Right lobe of liver (tissue), 6 donors: ENCODE measurements at regions not wholly inside any gene's neighbourhood (a gene's known extent, or its start where the extent isn't known, plus 50 kb on each side); places are given as distances from the start of the nearest gene placed in this dataset.
"Not testable (repeated sequence)": the region's sequence is repeated elsewhere in the genome, so short reads cannot be mapped to it uniquely, and the experiment has no call there.

Source experiments
- ATAC-seq, 4 donors: fragments of 200-7000 bp; cut with Tn5 transposase; one replicate each; pipeline ENCODE4 v1.9.1; 2020; ENCODE audit warnings: mild to moderate bottlenecking in 4 of 4, moderate library complexity in 4 of 4
- DNase-seq, 3 donors: peaks; one replicate each; pipeline ENCODE4 v3.0.0-alpha.2; 2020
- H3K27ac ChIP-seq, 3 donors: fragments of 200-600 bp; one replicate each; pipeline ENCODE4 v1.8.0; 2022
- H3K27me3 ChIP-seq, 2 donors: fragments of 200-600 bp; one replicate each; pipeline ENCODE4 v1.8.0; 2022
- H3K36me3 ChIP-seq, 4 donors: fragments of 200-600 bp; sonication (generic) in 1 of 4; one replicate each; pipeline versions ENCODE4 v1.5.1 to v1.8.0; 2017 to 2022; ENCODE audit warnings: control low read depth in 1 of 4
- H3K4me1 ChIP-seq, 4 donors: fragments of 200-600 bp; sonication (generic) in 1 of 4; one replicate each; pipeline versions ENCODE4 v1.5.1 to v1.8.0; 2017 to 2022; ENCODE audit warnings: control low read depth in 1 of 4
- H3K4me3 ChIP-seq, 3 donors: fragments of 200-600 bp; one replicate each; pipeline ENCODE4 v1.8.0; 2022
- H3K9me3 ChIP-seq, 4 donors: fragments of 200-600 bp; sonication (generic) in 1 of 4; one replicate each; pipeline versions ENCODE4 v1.5.1 to v1.8.0; 2017 to 2022; ENCODE audit warnings: control low read depth in 1 of 4
- POLR2A ChIP-seq: fragments of 450-650 bp; IDR thresholded peaks from one replicate; pipeline ENCODE4 v1.6.1; 2017; ENCODE audit warnings: antibody characterized with exemption, mild to moderate bottlenecking
- WGBS: methylation state at CpG from one replicate; pipeline ENCODE4 v1.1.6; 2018; ENCODE audit warnings: low coverage, low lambda C conversion rate; ENCODE audit not compliant: insufficient coverage; ENCODE audit errors: missing lambda C conversion rate; 5-methylcytosine and 5-hydroxymethylcytosine counted together
- intact Hi-C, 2 donors: fragments of 100-400 bp; cut with DNase I; formaldehyde crosslinking; loops; one replicate each; pipeline versions ENCODE4 v1.11.2 to v1.14.1; 2022
- TF ChIP-seq, protein P1 (sequence below), 4 donors: fragments of 200-600 bp in 3 of 4; fragments of 450-650 bp in 1 of 4; IDR thresholded peaks; one replicate each; pipeline versions ENCODE4 v1.5.1 to v1.8.0; 2016 to 2022; ENCODE audit warnings: antibody characterized with exemption in 4 of 4, mild to moderate bottlenecking in 2 of 4
- donor health status: DM: no; HTN: yes; CAD: no.
- donor health status: DM: no; HTN: no; CAD: no.
- donor health status: DM: no; HTN: no; CAD: no.
- donor health status: DM: no; HTN: yes; CAD: no.
- donor health status: DM: no; HTN: yes; CAD: no.

DNA sequence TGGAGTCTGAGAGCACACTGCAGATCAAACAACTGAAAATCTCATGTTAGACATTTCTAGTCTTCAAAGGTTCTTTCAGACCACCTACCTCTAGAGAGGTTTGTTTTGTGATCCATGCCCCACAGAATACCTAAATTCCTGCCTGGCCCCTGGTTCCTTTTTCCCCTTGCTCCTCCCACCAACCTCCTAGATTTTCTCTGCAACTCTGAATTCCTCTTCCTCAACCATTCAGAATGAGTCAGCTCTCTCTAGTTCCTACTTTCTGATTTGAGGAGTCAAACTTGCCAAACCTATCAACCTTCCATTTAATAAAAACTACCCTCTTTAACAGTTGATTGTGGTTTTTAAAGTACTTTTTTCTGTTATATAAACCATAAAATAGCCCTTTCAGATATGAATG is 83.2 kb upstream of the ZNF462 start:
- no peak for TF ChIP-seq POLR2A
- TF ChIP-seq, protein P1, sequence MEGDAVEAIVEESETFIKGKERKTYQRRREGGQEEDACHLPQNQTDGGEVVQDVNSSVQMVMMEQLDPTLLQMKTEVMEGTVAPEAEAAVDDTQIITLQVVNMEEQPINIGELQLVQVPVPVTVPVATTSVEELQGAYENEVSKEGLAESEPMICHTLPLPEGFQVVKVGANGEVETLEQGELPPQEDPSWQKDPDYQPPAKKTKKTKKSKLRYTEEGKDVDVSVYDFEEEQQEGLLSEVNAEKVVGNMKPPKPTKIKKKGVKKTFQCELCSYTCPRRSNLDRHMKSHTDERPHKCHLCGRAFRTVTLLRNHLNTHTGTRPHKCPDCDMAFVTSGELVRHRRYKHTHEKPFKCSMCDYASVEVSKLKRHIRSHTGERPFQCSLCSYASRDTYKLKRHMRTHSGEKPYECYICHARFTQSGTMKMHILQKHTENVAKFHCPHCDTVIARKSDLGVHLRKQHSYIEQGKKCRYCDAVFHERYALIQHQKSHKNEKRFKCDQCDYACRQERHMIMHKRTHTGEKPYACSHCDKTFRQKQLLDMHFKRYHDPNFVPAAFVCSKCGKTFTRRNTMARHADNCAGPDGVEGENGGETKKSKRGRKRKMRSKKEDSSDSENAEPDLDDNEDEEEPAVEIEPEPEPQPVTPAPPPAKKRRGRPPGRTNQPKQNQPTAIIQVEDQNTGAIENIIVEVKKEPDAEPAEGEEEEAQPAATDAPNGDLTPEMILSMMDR (IDR thresholded peaks at IDR 0.05): no peak
- Histone ChIP-seq H3K4me3 (no peak overlapping the region), H3K27me3 (no peaks in the 10 kb centered on the region), H3K9me3 (no peaks in the 10 kb centered on the region), H3K4me1 (no peaks in the 10 kb centered on the region), H3K27ac (no peak overlapping the region), H3K36me3 (no peaks in the 10 kb centered on the region)
- intact Hi-C loops: no loop called here
- no peak for ATAC-seq
- DNase-seq: no peak

DNA sequence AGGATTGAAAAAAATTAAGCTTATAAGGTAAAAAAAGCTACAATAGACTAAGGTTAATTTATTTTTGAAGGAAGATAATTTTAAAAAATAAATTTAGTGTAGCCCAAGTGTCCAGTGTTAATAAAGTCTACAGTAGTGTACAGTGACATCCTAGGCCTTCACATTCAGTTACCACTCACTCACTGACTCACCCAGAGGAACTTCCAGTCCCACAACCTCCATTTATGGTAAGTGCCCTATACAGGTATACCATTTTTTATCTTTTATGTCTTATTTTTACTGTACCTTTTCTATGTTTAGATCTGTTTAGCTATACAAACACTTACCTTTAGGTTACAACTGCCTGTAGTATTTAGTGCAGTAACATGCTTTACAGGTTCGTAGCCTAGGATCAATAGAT is 79.8 kb upstream of the ZNF462 start:
- DNase-seq (no peak), ATAC-seq (no peak)
- Histone ChIP-seq H3K27me3 (no peaks in the 10 kb centered on the region), H3K36me3 (no peaks in the 10 kb centered on the region), H3K4me1 (no peaks in the 10 kb centered on the region), H3K27ac (no peak overlapping the region), H3K4me3 (no peak overlapping the region), H3K9me3 (no peaks in the 10 kb centered on the region)
- intact Hi-C loops: no loop called here
- TF ChIP-seq, protein P1 (IDR thresholded peaks at IDR 0.05): no peak
- WGBS: 94% methylated on average over 1 of the region's 1 CpG

DNA sequence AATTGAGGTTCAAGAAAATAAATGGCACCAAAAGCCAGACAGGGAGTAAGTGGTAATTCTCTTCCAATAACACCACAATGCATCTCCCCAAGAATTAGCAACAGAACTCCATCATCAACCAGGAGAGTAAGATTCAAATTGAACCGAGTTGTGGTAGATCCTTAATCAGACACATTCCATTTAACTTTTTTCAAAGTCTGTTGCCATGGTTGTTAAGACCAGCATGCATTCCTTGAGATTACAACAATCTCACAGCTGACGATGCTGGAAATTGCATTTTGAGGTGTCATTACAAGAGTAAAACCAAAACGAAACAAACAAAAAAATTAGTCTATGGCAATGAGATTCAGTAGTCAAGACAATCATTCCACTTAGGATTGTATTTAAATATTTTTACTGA is 78.9 kb upstream of the ZNF462 start:
- no peaks in the 10 kb centered on the region for H3K4me1 ChIP-seq
- no peak overlapping the region for H3K4me3 ChIP-seq
- no peak for ATAC-seq
- no peaks in the 10 kb centered on the region for H3K9me3 ChIP-seq
- 60% methylated on average over 3 of the region's 3 CpGs for WGBS
- DNase-seq: no peak
- H3K36me3 ChIP-seq: no peaks in the 10 kb centered on the region
- intact Hi-C loops: no loop called here
- H3K27ac ChIP-seq: no peak overlapping the region
- H3K27me3 ChIP-seq: no peaks in the 10 kb centered on the region
- no peak for TF ChIP-seq POLR2A
- TF ChIP-seq, protein P1 (IDR thresholded peaks at IDR 0.05): no peak

DNA sequence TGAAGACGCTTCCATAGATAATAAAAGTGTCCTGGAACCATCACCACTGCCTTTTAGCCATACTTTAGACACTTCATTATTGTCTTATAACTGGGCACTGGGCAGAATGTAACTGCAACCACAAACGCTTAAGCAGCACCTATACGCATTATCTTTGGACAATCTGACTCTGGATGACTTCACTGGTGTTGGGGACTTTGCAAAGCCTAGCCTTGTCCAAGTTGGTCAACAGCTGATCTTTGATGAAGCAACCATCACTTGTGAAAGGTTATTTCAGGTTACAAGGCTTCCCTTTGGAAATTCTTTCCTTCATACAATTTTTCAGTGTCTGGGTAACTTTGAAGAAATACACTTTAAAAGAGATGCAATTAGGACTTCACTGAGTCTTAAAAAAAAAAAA is 77.8 kb upstream of the ZNF462 start:
- Histone ChIP-seq H3K27me3 (no peaks in the 10 kb centered on the region), H3K4me1 (no peaks in the 10 kb centered on the region), H3K27ac (no peak overlapping the region), H3K36me3 (no peaks in the 10 kb centered on the region), H3K9me3 (no peaks in the 10 kb centered on the region), H3K4me3 (no peak overlapping the region)
- TF ChIP-seq, protein P1 (IDR thresholded peaks at IDR 0.05): no peak
- no peak for TF ChIP-seq POLR2A
- ATAC-seq (peak in 1 of 4 donors; percentile 44), DNase-seq (no peak)
- intact Hi-C loops: no loop called here
- 67% methylated on average over 3 of the region's 3 CpGs for WGBS

DNA sequence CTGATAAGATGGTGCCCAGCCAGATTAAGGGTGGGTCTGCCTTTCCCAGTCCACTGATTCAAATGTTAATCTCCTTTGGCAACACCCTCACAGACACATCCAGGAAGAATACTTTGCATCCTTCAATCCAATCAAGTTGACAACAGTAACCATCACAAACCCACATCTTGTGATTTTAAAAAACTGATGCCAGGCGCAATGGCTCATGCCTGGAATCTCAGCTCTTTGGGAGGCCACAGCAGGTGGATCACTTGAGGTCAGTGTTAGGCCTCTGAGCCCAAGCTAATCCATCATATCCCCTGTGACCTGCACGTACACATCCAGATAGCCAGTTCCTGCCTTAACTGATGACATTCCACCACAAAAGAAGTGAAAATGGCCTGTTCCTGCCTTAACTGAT is 74.9 kb upstream of the ZNF462 start:
- H3K36me3 ChIP-seq, H3K9me3 ChIP-seq, intact Hi-C loops, H3K27me3 ChIP-seq, ATAC-seq, DNase-seq, H3K4me1 ChIP-seq, H3K4me3 ChIP-seq, H3K27ac ChIP-seq: not testable (repeated sequence)
- WGBS: 0% methylated on average over 1 of the region's 2 CpGs
